NCI-H1105 treated with DMSO at 0.1 percent for 48 hours (cell line): ENCODE measurements at regions not wholly inside any gene's neighbourhood (a gene's known extent, or its start where the extent isn't known, plus 50 kb on each side); places are given as distances from the start of the nearest gene placed in this dataset.
"Not testable (repeated sequence)": the region's sequence is repeated elsewhere in the genome, so short reads cannot be mapped to it uniquely, and the experiment has no call there.

Source experiments
- DNase-seq: peaks from one replicate; lab custom pipeline; 2025; lab: John Stamatoyannopoulos, UW

DNA sequence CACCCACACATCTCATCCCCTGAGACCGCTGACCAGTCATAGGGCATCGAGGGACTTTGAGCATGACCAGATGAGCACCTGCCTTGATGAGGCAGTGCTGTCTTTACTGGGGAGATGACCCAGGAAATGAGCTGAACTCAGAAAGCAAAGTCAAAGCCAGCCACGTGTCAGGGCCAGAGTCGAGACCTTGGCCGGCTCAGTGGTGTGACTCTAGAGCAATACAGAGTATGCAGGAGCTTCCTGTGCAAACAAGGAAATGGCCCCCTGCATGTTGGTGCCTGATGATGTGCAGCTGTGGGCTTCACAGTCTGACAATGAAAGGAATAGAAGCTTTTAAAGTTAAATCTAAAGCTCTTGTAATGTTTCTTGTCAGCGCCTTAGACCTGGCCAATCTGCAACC is 332.9 kb downstream of the PCNX1 start:
- no peak for DNase-seq

GRCh38 chr14:71240866-71241520 is 333.7 kb downstream of the PCNX1 start:
- DNase-seq: no peak

GRCh38 chr14:71242237-71242748 is 335.0 kb downstream of the PCNX1 start:
- DNase-seq: no peak

GRCh38 chr14:71243697-71244096 is 336.4 kb downstream of the PCNX1 start:
- DNase-seq: no peak

DNA sequence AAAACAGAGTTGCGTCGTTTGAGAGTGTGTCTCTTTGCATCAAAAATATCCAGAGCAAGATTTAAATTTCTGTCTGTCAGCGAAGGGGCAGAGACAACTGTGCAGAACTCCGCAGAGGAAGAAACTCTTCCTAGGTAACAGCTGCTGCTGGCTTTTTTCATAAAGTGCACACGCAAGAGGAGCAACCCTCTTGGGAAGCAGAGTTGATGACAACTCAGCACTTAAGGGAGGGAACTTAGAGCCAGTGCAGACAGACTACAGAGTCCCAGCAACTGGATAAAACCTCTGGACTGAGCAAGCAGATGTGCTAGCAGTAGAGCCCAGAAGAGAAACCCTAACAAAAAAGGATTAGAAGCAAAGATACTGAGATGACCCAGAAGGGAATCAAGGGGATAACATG is 337.1 kb downstream of the PCNX1 start:
- DNase-seq: no peak

GRCh38 chr14:71245659-71246361 is 338.6 kb downstream of the PCNX1 start:
- no peak for DNase-seq

DNA sequence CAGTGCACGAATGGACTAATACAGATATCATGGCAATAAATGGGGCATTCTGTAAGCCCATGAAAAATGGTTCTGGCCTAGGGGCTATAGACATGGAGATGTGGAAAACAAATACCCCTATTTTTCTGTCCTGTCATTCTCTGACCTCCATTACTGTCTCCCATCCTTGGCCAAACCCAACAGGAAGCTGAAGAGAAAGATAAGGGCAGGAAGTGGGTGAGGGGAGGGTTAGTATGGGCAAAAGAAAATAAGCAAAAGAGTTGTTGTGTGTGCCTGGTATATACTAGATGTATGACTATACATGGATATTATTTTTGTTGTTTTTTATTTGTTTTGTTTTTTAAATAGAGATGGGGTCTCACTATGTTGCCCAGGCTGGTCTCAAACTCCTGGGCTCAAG is 339.3 kb downstream of the PCNX1 start:
- DNase-seq: no peak

- no peak for DNase-seq
Observed at GRCh38 chr14:71247106-71247505, 339.8 kb downstream of the PCNX1 start.

DNA sequence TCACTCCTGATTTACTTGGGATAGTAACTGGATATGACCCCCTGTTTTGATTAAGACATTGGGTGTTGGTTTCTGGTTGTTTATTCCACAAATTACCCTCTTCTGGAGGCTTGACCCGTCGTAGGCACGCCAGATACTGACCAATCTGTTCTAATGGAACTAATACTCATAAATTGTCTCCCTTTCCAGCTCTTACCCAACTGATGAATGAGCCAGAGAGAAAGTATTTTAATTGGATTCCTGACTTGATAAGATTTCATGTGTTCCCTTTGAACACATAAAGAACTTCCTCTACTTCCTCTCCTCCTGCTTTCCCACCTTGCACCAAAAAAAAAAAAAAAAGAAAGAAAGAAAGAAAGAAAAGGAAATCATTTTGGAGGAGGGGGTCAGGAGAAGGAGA is 340.9 kb downstream of the PCNX1 start:
- DNase-seq: no peak

DNA sequence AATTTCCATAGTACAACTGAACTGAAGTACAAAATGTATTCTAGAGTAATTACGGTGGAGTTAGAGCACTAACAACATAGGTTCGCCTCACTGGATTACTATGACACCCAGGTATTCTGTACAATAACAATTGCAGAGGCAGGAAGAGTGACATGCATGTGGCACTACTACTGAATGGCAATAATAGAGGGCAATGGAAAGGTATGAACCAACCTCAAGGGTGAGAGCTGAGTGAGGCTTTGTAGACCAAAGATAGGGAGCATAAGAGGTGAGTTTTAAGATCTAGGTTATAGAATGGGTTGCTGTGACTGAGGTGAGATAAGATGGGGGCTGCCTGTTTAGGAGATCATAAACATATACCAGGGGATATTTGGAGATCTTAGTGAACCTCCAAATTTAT is 343.1 kb downstream of the PCNX1 start:
- DNase-seq: no peak

GRCh38 chr14:71250791-71251190 is 343.5 kb downstream of the PCNX1 start:
- DNase-seq: no peak

DNA sequence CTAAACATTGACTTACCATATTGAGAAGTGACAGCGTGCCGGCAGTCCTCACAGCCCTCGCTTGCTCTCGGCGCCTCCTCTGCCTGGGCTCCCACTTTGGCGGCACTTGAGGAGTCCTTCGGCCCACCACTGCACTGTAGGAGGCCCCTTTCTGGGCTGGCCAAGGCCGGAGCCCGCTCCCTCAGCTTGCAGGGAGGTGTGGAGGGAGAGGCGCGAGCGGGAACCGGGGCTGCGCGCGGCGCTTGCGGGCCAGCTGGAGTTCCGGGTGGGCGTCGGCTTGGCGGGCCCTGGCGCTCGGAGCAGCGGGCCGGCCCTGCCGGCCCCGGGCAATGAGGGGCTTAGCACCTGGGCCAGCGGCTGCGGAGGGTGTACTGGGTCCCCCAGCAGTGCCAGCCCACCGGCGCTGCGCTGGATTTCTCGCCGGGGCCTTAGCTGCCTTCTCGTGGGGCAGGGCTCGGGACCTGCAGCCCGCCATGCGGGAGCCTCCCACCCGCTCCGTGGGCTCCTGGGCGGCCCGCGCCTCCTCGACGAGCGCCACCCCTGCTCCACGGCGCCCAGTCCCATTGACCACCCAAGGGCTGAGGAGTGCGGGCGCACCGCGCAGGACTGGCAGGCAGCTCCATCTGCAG is 346.9 kb downstream of the PCNX1 start:
- DNase-seq: not testable (repeated sequence)

- no peak for DNase-seq
Observed at GRCh38 chr14:71261206-71261605, 353.9 kb downstream of the PCNX1 start.

GRCh38 chr14:71262441-71262840 is 355.2 kb downstream of the PCNX1 start:
- no peak for DNase-seq

DNA sequence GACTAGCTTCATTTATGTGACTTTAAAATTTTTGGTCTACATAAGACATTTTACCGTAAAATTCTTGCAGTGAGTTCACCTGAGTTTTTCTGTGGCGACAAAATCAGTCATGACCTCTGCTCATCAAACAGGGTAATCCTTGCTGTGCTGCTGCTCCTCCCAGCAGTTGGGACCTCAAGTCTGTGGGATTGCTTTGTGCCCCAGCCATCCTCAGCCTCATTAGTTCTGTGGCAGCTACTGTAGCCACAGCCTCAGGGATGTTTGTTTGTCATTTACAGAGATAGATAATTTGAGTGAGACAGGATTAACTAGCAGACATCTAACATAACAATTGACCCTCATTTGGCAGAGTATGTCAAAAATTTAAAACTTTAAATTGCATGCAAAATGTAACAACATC is 357.0 kb downstream of the PCNX1 start:
- no peak for DNase-seq

GRCh38 chr14:71267007-71267513 is 359.8 kb downstream of the PCNX1 start:
- DNase-seq: no peak

DNA sequence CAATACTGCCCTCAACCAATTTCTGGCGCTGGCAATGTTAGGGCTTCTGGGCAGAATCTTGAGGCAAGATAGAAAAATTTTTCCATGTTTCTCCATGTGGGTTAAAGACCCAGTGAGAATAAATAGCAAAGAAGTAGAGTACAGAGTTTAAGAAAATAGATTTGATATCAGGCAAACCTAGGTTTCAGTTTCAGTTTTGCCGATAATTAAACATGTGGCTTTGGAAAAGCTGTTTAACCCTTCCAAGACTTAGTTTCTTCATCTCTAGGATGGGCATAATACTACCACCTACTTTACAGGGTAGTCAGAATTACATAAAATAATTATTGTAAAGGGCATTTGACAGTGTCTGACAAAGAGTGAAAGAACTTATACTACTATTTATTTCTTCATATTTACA is 360.4 kb downstream of the PCNX1 start:
- no peak for DNase-seq

DNA sequence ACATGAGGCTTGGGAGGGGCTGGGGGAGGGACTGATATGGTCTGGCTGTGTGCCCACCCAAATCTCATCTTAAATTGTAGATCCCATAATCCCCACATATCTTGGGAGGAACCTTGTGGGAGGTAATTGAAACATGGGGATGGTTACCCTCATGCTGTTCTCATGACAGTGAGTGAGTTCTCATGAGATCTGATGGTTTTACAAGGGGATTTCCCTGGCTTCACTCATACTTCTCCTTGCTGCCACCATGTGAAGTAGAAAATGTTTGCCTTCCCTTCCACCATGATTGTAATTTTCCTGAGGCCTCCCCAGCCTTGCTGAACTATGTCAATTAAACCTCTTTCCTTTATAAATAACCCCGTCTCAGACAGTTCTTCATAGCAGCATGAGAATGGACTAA is 362.9 kb downstream of the PCNX1 start:
- no peak for DNase-seq

DNA sequence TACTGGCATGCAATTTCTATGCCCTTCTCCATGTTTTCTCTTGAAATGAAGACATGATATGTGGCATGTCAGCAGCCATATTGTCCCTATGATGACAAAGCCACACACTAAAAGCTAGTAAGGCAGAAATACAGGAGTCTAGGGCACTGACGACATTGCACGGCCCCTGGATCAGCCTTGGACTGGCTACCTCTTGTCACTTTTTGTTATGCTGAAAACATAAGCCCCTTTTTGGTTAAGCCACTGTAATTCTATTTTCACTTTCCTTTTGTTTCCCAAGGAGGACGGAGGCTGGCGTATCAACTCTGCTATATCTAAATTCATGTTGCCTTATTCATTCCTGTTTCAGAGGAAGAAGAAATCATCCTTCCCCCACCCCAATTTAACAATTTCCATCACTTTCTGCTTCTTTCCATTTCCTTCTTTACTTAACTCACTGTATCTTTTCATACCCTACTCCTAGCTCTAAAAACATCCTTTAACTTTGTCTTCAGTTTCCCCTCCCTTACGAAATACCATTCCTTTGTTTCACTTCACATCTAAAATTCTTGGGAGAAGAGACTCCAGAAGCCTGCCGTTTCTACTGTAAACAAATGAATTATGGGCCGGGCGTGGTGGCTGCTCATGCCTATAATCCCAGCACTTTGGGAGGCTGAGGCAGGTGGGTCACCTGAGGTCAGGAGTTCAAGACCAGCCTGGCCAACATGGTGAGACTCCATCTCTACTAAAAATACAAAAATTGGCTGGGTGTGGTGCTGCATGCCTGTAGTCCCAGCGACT is 364.1 kb downstream of the PCNX1 start:
- DNase-seq: no peak

DNA sequence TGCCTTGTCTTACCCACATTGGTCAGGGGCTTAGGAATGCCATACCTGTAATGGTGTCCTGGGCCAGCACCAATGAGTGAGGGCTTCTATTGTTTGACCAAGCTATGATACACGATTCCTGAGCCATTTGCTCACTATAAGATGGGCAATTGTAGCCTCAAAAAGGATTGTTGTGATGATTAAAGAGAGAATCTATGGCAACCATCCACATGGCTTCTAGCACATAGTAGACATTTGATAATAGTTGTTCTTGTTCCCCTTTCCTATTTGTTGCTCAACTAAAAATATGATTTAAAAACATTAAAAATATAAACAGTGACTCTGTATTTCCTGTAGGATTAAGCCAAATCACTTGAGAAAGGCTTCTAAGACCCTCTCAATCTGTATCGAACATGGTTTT is 366.1 kb downstream of the PCNX1 start:
- no peak for DNase-seq

DNA sequence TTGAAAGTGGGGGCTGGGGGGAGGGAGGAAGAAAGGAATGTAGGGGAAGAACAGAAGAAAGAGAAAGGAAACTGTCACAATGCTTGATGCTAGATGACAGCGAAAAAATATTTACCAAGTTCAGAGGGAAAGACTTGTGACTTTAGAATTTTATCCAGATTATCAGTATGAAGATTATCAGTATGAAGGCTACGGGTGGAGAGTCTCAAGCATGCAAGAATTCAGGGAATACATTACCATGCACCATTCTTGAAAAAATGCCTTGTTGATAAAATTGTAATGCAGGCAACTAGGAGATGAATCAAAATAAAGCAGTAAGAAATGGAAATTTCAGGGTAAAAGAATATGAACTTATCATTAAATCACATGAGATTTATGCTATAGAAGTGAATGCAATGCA is 376.8 kb downstream of the PCNX1 start:
- DNase-seq: no peak

- DNase-seq: no peak
Observed at GRCh38 chr14:71286126-71286525, 378.9 kb downstream of the PCNX1 start.
